ENCODE measurements at regions not wholly inside any gene's neighbourhood (a gene's known extent, or its start where the extent isn't known, plus 50 kb on each side); places are given as distances from the start of the nearest gene placed in this dataset.

- DNase-seq = no peak
Measured at GRCh38 chr22:49106096-49106841, 721.4 kb downstream of the BRD1 start.

GRCh38 chr22:49104434-49104833 is 723.2 kb downstream of the BRD1 start:
- no peak for DNase-seq

GRCh38 chr22:49103314-49104059 is 724.2 kb downstream of the BRD1 start:
- peak in 15 of 56 donors; percentile 6 to 61 (median 20) for DNase-seq

GRCh38 chr22:49102367-49102766 is 725.3 kb downstream of the BRD1 start:
- DNase-seq = no peak

- no peak for DNase-seq
Measured at GRCh38 chr22:49101873-49102272, 725.8 kb downstream of the BRD1 start.

GRCh38 chr22:49101225-49101624 is 726.4 kb downstream of the BRD1 start:
- DNase-seq = no peak

- DNase-seq = no peak
Measured at GRCh38 chr22:49100773-49101172, 726.9 kb downstream of the BRD1 start.

GRCh38 chr22:49100316-49100715 is 727.4 kb downstream of the BRD1 start:
- no peak for DNase-seq

- no peak for DNase-seq
Measured at GRCh38 chr22:49099496-49100124, 728.1 kb downstream of the BRD1 start.

GRCh38 chr22:49099089-49099488 is 728.6 kb downstream of the BRD1 start:
- no peak for DNase-seq

- no peak for DNase-seq
Measured at GRCh38 chr22:49097966-49098365, 729.7 kb downstream of the BRD1 start.

GRCh38 chr22:49097171-49097925 is 730.3 kb downstream of the BRD1 start:
- DNase-seq = no peak

- DNase-seq = no peak
Measured at GRCh38 chr22:49096476-49096875, 731.2 kb downstream of the BRD1 start.

GRCh38 chr22:49095366-49095765 is 732.3 kb downstream of the BRD1 start:
- DNase-seq = no peak

GRCh38 chr22:49094858-49095257 is 732.8 kb downstream of the BRD1 start:
- no peak for DNase-seq

- DNase-seq = no peak
Measured at GRCh38 chr22:49094151-49094550, 733.5 kb downstream of the BRD1 start.

GRCh38 chr22:49093192-49093880 is 734.3 kb downstream of the BRD1 start:
- DNase-seq = no peak

- no peak for DNase-seq
Measured at GRCh38 chr22:49092716-49093115, 735.0 kb downstream of the BRD1 start.

GRCh38 chr22:49091917-49092545 is 735.6 kb downstream of the BRD1 start:
- no peak for DNase-seq

GRCh38 chr22:49091451-49091850 is 736.2 kb downstream of the BRD1 start:
- DNase-seq = no peak

GRCh38 chr22:49090853-49091135 is 736.9 kb downstream of the BRD1 start:
- DNase-seq = no peak

Data from amygdala (tissue), 56 donors.